HAP-1 (cell line): ENCODE measurements at regions not wholly inside any gene's neighbourhood (a gene's known extent, or its start where the extent isn't known, plus 50 kb on each side); places are given as distances from the start of the nearest gene placed in this dataset.
A peak's percentile ranks its signal among the peaks of the same experiment; 100 is the strongest.
"Not testable (repeated sequence)": the region's sequence is repeated elsewhere in the genome, so short reads cannot be mapped to it uniquely, and the experiment has no call there.

Source experiments
- DNase-seq, 2 experiments: peaks; one replicate each; pipeline ENCODE4 v3.0.0-alpha.2; 2016 to 2020; ENCODE audit warnings: low spot score in 2 of 2
- H3K27me3 ChIP-seq: fragments of 250-450 bp; sonication (Bioruptor Pico); 2 replicates; pipeline ENCODE4 v1.5.1; 2020; ENCODE audit warnings: low read depth, mild to moderate bottlenecking, moderate library complexity
- H3K36me3 ChIP-seq: fragments of 250-450 bp; sonication (Bioruptor Pico); replicated peaks from 2 replicates; pipeline ENCODE4 v1.5.1; 2020; ENCODE audit warnings: mild to moderate bottlenecking
- H3K4me1 ChIP-seq: fragments of 250-450 bp; sonication (Bioruptor Pico); 2 replicates; pipeline ENCODE4 v1.5.1; 2020; ENCODE audit warnings: mild to moderate bottlenecking
- H3K4me3 ChIP-seq: fragments of 250-450 bp; sonication (Bioruptor Pico); 2 replicates; pipeline ENCODE4 v1.5.1; 2020; ENCODE audit warnings: mild to moderate bottlenecking, moderate library complexity
- H3K9me3 ChIP-seq: fragments of 250-450 bp; sonication (Bioruptor Pico); 2 replicates; pipeline ENCODE4 v1.5.1; 2020; ENCODE audit warnings: mild to moderate bottlenecking, moderate library complexity
- in situ Hi-C: fragments of 300-500 bp; cut with MboI; formaldehyde crosslinking; loops from 3 replicates; pipeline ENCODE4 v1.14.3; 2020; ENCODE audit warnings: low sequenced_read_pairs, inconsistent platforms, mixed read lengths

DNA sequence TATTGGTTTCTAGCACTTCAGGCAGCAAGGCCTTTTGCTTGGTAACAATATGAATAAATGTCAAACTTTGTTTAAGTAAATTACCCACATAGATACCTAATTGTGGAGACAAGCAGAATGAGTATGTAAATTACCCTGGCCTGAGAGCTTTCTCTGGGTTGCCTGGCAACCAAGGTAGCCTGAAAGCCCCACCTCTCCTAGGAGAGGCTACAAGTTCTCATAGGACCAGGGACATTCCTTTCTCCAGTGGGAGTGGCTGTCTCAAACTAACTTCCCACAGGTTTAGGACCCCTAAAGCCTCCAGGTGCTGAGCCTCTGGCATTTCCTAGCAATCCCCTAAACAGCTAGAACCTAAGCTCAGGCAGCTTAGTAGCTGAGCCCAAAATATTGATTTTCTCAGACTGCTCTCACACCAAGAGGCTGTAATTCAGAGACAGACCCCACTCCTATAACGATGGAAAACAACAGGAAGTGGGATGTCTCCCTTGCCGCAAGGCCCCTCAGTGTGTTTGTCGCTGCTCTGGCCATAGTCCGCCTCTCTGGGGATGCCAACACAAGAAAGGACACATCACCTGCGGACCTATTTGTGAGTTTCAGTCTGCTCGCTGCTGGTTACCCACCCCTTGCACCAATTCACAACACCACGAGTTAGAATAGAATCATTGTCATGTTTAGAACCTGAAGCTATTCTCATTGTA lies 207.3 kb downstream of the DLEU7 start:
- Histone ChIP-seq H3K4me3 (no peak overlapping the region), H3K9me3 (no peaks in the 10 kb centered on the region), H3K27me3 (no peaks in the 10 kb centered on the region), H3K4me1 (0 out of 2 replicates have a peak, but pooled peaks cover 2% of the 10 kb centered on the region), H3K36me3 (no peaks in the 10 kb centered on the region)
- DNase-seq: peak in 1 of 2 experiments; percentile 42
- in situ Hi-C loops: no loop called here

DNA sequence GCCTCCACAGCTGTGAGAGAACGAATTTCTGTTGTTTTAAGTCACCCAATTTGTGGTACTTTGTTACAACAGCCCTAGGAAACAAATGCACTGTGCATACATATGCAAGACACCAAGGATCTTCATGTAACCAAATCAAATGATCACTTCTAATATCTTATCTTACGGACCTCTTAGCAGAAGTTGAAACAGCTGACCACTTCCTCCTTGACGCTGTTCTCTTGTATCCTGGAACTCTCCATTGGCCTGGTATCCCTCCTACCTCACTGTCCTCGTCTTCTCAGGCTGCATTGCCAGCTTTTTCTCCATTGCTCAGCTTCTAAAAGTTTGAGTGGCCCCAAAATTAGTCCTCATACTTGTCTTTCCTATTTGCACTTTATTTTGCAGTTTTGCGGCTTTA lies 200.4 kb downstream of the DLEU7 start:
- Histone ChIP-seq H3K4me1 (no peaks in the 10 kb centered on the region), H3K27me3 (no peaks in the 10 kb centered on the region), H3K36me3 (no peaks in the 10 kb centered on the region), H3K4me3 (no peak overlapping the region), H3K9me3 (no peaks in the 10 kb centered on the region)
- no peak for DNase-seq
- in situ Hi-C loops: no loop called here

DNA sequence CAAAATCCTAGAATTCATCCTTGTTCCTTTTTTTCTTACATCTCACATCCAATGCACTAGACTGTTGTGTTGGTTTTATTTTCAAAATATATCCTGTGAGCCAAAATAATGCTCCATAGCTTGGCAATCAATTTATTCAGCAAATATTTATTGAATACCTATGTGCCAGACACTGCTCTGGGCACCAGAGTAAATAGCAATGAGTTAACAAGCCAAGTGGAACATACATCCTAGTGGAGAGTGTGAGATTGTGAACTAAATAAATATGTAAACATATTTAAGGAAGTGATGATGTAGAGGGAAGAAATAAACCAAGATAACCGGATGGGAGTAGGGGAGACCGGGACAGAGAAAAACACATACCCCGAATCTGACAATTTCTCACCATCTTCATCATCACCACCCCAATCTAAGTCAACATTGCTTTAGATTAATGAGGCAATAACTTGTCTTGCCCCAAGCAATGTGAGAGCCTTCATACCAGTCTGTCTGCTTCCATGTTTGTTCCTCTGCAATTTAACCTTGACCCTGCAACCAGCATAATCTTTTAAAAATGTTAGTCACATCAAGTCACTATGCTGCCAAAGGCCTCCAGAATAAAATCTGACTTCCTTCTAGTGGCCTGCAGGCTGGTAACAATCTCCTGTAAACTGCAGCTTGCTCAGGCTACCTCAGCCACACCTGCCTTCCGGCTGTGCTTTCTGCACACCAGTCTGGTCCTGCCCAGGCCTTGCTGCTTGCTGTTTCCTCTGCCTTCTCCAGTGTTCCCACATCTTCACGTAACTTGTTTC lies 199.2 kb downstream of the DLEU7 start:
- Histone ChIP-seq H3K4me3 (no peak overlapping the region), H3K27me3 (no peaks in the 10 kb centered on the region), H3K9me3 (no peaks in the 10 kb centered on the region), H3K4me1 (no peaks in the 10 kb centered on the region), H3K36me3 (no peaks in the 10 kb centered on the region)
- in situ Hi-C loops: no loop called here
- no peak for DNase-seq

DNA sequence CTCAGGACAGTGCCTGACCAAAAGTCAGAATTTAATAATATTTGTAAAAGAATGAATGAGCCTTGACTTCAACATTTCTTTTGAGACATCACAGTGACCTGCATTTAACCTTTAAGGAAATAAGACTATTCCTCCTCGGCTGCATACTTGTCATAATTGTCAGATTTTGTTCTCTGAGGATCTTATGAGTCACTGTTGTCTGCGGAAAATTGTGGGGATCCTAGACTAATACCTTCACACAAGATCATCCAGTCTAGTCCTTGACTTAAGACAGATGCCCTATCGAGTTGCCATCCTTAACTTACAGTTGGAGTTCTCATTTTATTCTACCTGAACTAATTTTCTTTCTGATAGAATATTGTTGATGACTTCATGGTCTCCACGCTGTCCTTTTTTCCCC lies 198.4 kb downstream of the DLEU7 start:
- Histone ChIP-seq H3K36me3 (no peaks in the 10 kb centered on the region), H3K4me3 (no peak overlapping the region), H3K9me3 (no peaks in the 10 kb centered on the region), H3K27me3 (no peaks in the 10 kb centered on the region), H3K4me1 (no peaks in the 10 kb centered on the region)
- in situ Hi-C loops: no loop called here
- no peak for DNase-seq

DNA sequence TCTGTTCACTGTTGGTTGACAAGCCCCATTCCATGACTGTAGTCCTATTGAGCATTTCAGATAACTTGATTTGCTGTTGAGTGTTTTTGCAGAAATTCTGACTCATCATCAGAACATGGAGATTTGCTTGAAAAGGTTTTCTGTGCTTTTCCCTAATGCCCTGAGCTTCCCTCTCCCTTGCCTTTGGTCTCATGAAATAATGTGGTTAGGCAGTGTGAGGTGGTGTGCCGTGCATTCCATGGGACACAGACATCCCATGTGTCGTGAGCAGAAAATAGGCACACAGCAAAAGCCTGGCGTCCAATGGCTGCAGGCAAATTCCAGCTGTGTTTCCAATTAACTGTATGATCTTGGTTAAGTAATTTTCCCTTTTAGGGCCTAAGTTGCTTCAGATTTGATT lies 197.4 kb downstream of the DLEU7 start:
- in situ Hi-C loops: no loop called here
- no peak for DNase-seq
- Histone ChIP-seq H3K27me3 (no peaks in the 10 kb centered on the region), H3K36me3 (no peaks in the 10 kb centered on the region), H3K4me3 (no peak overlapping the region), H3K9me3 (no peaks in the 10 kb centered on the region), H3K4me1 (no peaks in the 10 kb centered on the region)

DNA sequence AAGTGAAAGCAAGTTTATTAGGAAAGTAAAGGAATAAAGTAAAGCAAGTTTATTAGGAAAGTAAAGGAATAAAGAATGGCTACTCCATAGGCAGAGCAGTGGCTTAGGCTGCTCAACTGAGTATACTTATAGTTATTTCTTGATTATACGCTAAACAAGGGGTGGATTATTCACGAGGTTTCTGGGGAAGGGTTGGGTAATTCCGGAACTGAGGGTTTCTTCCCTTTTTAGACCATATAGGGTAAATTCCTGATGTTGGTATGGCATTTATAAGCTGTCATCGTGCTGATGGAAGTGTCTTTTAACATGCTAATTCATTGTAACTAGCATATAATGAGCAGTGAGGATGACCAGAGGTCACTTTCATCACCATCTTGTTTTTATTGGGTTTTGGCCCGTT lies 194.3 kb downstream of the DLEU7 start:
- Histone ChIP-seq H3K36me3 (no peaks in the 10 kb centered on the region), H3K9me3 (no peaks in the 10 kb centered on the region), H3K4me3 (no peak overlapping the region), H3K27me3 (no peaks in the 10 kb centered on the region), H3K4me1 (no peaks in the 10 kb centered on the region)
- no peak for DNase-seq
- in situ Hi-C loops: no loop called here

DNA sequence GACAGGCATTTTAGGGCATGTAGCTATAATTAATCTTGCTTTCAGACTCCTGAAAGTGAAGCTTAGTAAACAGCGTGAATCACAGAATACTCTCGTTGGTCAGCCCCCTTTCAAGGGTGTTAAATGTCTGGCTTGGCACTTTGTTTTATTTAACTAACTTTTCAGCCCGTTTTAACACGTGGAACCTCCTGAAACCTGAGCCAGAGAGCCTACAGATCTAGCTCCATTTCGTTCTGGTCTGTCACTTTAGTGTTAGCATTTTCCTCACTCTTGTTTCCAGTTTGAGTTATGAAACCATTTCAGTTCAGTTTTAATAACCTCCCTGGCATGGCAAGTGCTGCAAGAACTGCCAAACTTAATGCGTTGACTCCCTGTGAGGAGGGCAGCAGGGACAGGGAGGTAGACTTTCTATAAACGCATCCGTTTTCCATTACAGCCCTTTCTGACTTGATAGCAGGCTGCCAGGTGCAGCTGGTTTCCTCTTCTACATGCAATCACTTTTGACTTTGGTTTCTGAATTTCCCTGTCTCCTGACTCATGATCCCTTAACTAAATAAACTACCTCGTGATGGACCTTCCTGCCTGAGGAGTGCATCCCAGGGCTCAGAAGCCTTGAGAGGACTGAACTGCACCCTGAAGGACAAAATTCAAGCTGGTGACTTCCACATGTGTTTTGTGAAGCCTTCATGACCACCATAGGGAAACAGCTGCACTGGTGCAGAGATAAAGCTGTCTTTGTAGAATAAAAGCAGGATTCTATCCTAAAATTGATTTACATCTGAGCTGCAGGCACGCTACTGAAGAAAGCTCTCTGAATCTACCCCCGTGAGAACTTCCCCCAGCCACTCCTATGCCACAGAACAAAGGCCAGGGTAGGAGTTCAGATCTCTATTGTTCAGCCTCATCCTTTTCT lies 192.6 kb downstream of the DLEU7 start:
- H3K27me3 ChIP-seq: no peaks in the 10 kb centered on the region
- no peaks in the 10 kb centered on the region for H3K36me3 ChIP-seq
- in situ Hi-C loops: no loop called here
- H3K4me3 ChIP-seq: no peak overlapping the region
- no peak for DNase-seq
- H3K4me1 ChIP-seq: no peaks in the 10 kb centered on the region
- H3K9me3 ChIP-seq: no peaks in the 10 kb centered on the region

DNA sequence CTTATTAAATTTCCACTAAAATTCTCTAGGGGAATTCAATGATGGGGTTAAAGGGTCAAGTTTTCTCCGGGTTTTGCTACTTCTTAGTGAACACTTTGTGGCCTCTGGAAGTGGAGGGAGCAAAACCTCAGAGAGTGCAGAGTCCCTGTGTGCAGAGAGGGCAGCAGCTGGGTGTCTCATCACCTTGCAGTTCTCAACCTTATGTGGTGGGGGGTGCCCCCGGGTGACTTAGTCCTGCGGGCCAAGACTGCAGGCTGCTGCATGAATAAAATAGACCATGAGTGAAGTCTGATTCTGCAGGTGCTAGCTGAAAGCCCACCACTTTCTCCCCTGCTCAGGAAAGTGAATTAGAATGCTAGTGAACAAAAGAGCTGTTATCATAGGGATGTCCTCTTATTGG lies 191.6 kb downstream of the DLEU7 start:
- no peak for DNase-seq
- Histone ChIP-seq H3K4me3 (no peak overlapping the region), H3K4me1 (no peaks in the 10 kb centered on the region), H3K36me3 (no peaks in the 10 kb centered on the region), H3K9me3 (no peaks in the 10 kb centered on the region), H3K27me3 (no peaks in the 10 kb centered on the region)
- in situ Hi-C loops: no loop called here

DNA sequence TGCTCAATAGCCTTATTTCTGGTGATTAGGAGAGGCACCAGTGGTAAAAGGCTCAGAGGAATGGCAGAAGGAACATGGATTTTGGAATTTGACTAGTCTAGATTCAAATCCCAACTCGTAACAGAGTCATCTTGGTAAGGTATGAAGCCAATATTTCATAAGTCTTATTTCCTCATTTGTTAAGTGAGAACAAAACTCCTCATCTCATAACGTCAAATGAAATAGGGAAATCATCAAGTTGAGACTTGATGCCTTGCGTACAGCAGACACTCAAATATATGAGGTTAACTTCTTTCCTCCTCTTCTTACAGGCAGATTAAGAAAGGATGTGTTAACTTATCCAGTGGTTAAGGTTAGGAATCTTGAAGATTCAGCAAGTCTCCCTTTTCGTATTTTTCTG lies 189.2 kb downstream of the DLEU7 start:
- no peaks in the 10 kb centered on the region for H3K4me1 ChIP-seq
- no peaks in the 10 kb centered on the region for H3K27me3 ChIP-seq
- no peaks in the 10 kb centered on the region for H3K9me3 ChIP-seq
- H3K4me3 ChIP-seq: no peak overlapping the region
- in situ Hi-C loops: no loop called here
- no peak for DNase-seq
- no peaks in the 10 kb centered on the region for H3K36me3 ChIP-seq

DNA sequence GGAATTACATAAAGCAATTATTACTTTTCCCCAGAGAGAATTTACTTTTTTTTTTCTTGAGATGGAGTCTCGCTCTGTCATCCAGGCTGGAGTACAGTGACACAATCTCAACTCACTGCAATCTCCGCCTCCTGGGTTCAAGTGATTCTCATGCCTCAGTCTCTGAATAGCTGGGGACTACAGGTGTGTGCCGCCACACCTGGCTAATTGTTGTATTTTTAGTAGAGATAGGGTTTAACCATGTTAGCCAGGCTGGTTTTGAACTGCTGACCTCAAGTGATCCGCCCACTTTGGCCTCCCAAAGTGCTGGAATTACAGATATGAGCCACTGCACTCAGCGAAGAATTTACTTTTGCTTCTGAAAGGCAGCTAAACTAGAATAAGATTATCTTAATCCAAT lies 181.6 kb downstream of the DLEU7 start:
- H3K27me3 ChIP-seq, DNase-seq, H3K4me1 ChIP-seq, H3K9me3 ChIP-seq, H3K36me3 ChIP-seq, H3K4me3 ChIP-seq, in situ Hi-C loops: not testable (repeated sequence)

DNA sequence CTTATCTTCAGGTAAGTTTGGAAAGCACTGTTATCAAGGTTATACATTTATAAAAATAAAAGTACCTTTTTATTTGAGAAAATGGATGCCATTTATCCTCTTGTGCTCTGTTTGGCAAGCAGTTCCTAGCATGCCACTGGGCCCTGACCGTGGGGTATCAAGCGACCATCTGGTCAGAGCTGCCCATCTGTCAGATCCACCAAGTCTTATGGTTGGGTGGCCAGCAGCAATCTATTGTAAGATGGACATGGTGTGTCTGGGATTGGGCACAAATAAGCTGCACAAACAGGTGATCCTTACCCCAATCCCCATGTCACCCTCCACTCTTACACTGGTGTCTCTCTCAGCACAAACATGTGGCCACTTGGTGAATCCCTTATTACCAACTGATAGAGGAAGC lies 178.5 kb downstream of the DLEU7 start:
- DNase-seq: no peak
- no peaks in the 10 kb centered on the region for H3K36me3 ChIP-seq
- H3K4me3 ChIP-seq: no peak overlapping the region
- no peaks in the 10 kb centered on the region for H3K4me1 ChIP-seq
- no peaks in the 10 kb centered on the region for H3K27me3 ChIP-seq
- no peaks in the 10 kb centered on the region for H3K9me3 ChIP-seq
- in situ Hi-C loops: no loop called here

DNA sequence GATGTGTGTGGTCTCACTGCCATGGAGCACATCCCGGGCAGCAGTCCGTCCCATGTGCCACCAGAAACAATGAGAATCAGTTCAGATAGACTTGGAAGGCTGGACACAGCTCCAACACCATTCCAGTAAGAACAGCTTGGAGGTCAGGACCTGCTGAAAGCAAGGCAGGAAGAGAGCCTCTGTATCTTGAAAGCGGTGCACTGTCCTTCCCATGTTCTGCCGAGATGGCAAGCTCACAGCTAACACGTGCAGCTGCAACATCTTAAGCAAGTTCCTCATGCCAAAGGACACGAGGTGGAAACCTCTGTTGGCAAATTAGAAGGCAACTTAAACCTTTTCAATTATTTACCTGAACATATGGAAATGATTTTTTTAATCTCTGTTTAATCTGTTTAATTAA lies 175.4 kb downstream of the DLEU7 start:
- H3K36me3 ChIP-seq: no peaks in the 10 kb centered on the region
- no peaks in the 10 kb centered on the region for H3K4me1 ChIP-seq
- no peaks in the 10 kb centered on the region for H3K27me3 ChIP-seq
- no peak overlapping the region for H3K4me3 ChIP-seq
- no peak for DNase-seq
- in situ Hi-C loops: no loop called here
- H3K9me3 ChIP-seq: no peaks in the 10 kb centered on the region

DNA sequence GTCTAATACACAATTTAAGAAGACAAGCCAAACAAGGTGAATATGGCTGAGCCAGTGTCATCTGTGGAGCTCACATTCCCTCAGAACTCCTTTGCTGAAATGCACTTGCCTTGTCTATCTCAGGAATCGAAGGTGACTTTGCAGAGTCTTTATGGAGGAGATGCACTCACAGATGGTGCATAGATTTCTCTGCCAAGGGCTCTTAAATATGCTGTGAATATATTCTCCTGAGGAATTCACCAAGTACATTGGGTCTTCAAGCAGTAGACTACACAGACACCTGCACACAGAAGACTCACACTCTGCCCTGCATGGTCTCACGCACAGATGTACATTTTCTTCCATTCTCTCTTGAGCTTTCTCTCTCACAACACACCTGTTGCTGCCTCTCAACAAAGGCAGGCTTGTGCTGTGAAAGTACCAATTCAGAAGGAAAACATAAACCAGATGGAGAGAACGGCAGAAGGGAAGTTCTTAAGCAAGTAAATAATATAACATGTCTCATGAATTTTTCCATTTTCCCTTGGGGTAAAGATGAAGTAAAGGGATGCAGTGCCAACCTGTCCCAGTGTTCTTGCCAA lies 174.7 kb downstream of the DLEU7 start:
- no peak for DNase-seq
- H3K27me3 ChIP-seq: no peaks in the 10 kb centered on the region
- no peaks in the 10 kb centered on the region for H3K4me1 ChIP-seq
- no peaks in the 10 kb centered on the region for H3K9me3 ChIP-seq
- H3K4me3 ChIP-seq: no peak overlapping the region
- no peaks in the 10 kb centered on the region for H3K36me3 ChIP-seq
- in situ Hi-C loops: no loop called here
